SJCRH30 (cell line): ENCODE measurements at regions not wholly inside any gene's neighbourhood (a gene's known extent, or its start where the extent isn't known, plus 50 kb on each side); places are given as distances from the start of the nearest gene placed in this dataset.

ENCODE experiments used
- DNase-seq, 2 experiments: peaks; one replicate each; pipeline ENCODE4 v3.0.0-alpha.2; 2015 to 2020
- H3K27ac ChIP-seq: fragments of 250-450 bp; sonication (Bioruptor Pico); 2 replicates; pipeline ENCODE4 v1.5.1; 2020; ENCODE audit warnings: mild to moderate bottlenecking, moderate library complexity
- H3K27me3 ChIP-seq: fragments of 250-450 bp; sonication (Bioruptor Pico); 2 replicates; pipeline ENCODE4 v1.5.1; 2020; ENCODE audit warnings: mild to moderate bottlenecking, moderate library complexity
- H3K36me3 ChIP-seq: fragments of 250-450 bp; sonication (Bioruptor Pico); 2 replicates; pipeline ENCODE4 v1.5.1; 2020; ENCODE audit warnings: mild to moderate bottlenecking, moderate library complexity
- H3K4me1 ChIP-seq: fragments of 250-450 bp; sonication (Bioruptor Pico); 2 replicates; pipeline ENCODE4 v1.5.1; 2020; ENCODE audit warnings: mild to moderate bottlenecking, moderate library complexity
- H3K4me3 ChIP-seq: fragments of 250-450 bp; sonication (Bioruptor Pico); 2 replicates; pipeline ENCODE4 v1.5.1; 2020; ENCODE audit warnings: mild to moderate bottlenecking, moderate library complexity
- H3K9me3 ChIP-seq: fragments of 250-450 bp; sonication (Bioruptor Pico); replicated peaks from 2 replicates; pipeline ENCODE4 v1.5.1; 2020; ENCODE audit warnings: mild to moderate bottlenecking, moderate library complexity

GRCh38 chr11:70736461-70736860 lies 338.1 kb downstream of the CTTN start:
- H3K4me3 ChIP-seq = no peak overlapping the region
- no peaks in the 10 kb centered on the region for H3K36me3 ChIP-seq
- no peaks in the 10 kb centered on the region for H3K9me3 ChIP-seq
- no peaks in the 10 kb centered on the region for H3K27me3 ChIP-seq
- DNase-seq = no peak
- no peaks in the 10 kb centered on the region for H3K4me1 ChIP-seq
- no peak overlapping the region for H3K27ac ChIP-seq

GRCh38 chr11:70736937-70737640 lies 338.8 kb downstream of the CTTN start:
- H3K9me3 ChIP-seq = no peaks in the 10 kb centered on the region
- no peaks in the 10 kb centered on the region for H3K27me3 ChIP-seq

GRCh38 chr11:70737816-70738630 lies 339.7 kb downstream of the CTTN start:
- Histone ChIP-seq H3K36me3 (no peaks in the 10 kb centered on the region), H3K4me3 (no peak overlapping the region), H3K27me3 (no peaks in the 10 kb centered on the region), H3K9me3 (no peaks in the 10 kb centered on the region), H3K27ac (no peak overlapping the region), H3K4me1 (no peaks in the 10 kb centered on the region)
- DNase-seq = no peak

More at GRCh38 chr11:70736937-70737640, 338.8 kb downstream of the CTTN start:
- Histone ChIP-seq H3K4me3 (no peak overlapping the region), H3K27ac (no peak overlapping the region), H3K4me1 (no peaks in the 10 kb centered on the region), H3K36me3 (no peaks in the 10 kb centered on the region)
- DNase-seq = no peak

GRCh38 chr11:70738661-70739060 lies 340.3 kb downstream of the CTTN start:
- no peaks in the 10 kb centered on the region for H3K9me3 ChIP-seq
- H3K36me3 ChIP-seq = no peaks in the 10 kb centered on the region
- H3K27me3 ChIP-seq = no peaks in the 10 kb centered on the region
- H3K4me1 ChIP-seq = no peaks in the 10 kb centered on the region
- H3K4me3 ChIP-seq = no peak overlapping the region
- no peak overlapping the region for H3K27ac ChIP-seq
- no peak for DNase-seq

GRCh38 chr11:70739091-70739490 lies 340.8 kb downstream of the CTTN start:
- no peaks in the 10 kb centered on the region for H3K9me3 ChIP-seq
- H3K27me3 ChIP-seq = no peaks in the 10 kb centered on the region

GRCh38 chr11:70739811-70740487 lies 341.6 kb downstream of the CTTN start:
- Histone ChIP-seq H3K4me1 (no peaks in the 10 kb centered on the region), H3K27me3 (no peaks in the 10 kb centered on the region), H3K4me3 (no peak overlapping the region), H3K27ac (no peak overlapping the region), H3K36me3 (no peaks in the 10 kb centered on the region), H3K9me3 (no peaks in the 10 kb centered on the region)
- DNase-seq = no peak

More at GRCh38 chr11:70739091-70739490, 340.8 kb downstream of the CTTN start:
- Histone ChIP-seq H3K36me3 (no peaks in the 10 kb centered on the region), H3K4me3 (no peak overlapping the region), H3K27ac (no peak overlapping the region), H3K4me1 (no peaks in the 10 kb centered on the region)
- no peak for DNase-seq

GRCh38 chr11:70740488-70740851 lies 342.1 kb downstream of the CTTN start:
- Histone ChIP-seq H3K27ac (no peak overlapping the region), H3K36me3 (no peaks in the 10 kb centered on the region), H3K4me1 (no peaks in the 10 kb centered on the region), H3K9me3 (no peaks in the 10 kb centered on the region), H3K4me3 (no peak overlapping the region), H3K27me3 (no peaks in the 10 kb centered on the region)
- no peak for DNase-seq

- no peak overlapping the region for H3K4me3 ChIP-seq
- no peak overlapping the region for H3K27ac ChIP-seq
- no peaks in the 10 kb centered on the region for H3K27me3 ChIP-seq
- no peaks in the 10 kb centered on the region for H3K36me3 ChIP-seq
- no peaks in the 10 kb centered on the region for H3K4me1 ChIP-seq
- no peaks in the 10 kb centered on the region for H3K9me3 ChIP-seq
- DNase-seq = no peak
These were observed 342.8 kb downstream of the CTTN start for GRCh38 chr11:70741085-70741484.

GRCh38 chr11:70742553-70743291 lies 344.4 kb downstream of the CTTN start:
- Histone ChIP-seq H3K36me3 (no peaks in the 10 kb centered on the region), H3K27ac (no peak overlapping the region), H3K4me3 (no peak overlapping the region), H3K9me3 (no peaks in the 10 kb centered on the region), H3K27me3 (no peaks in the 10 kb centered on the region), H3K4me1 (no peaks in the 10 kb centered on the region)
- DNase-seq = no peak

GRCh38 chr11:70743329-70743728 lies 345.0 kb downstream of the CTTN start:
- DNase-seq = no peak
- no peaks in the 10 kb centered on the region for H3K27me3 ChIP-seq
- H3K27ac ChIP-seq = no peak overlapping the region
- H3K9me3 ChIP-seq = no peaks in the 10 kb centered on the region
- no peaks in the 10 kb centered on the region for H3K36me3 ChIP-seq
- no peak overlapping the region for H3K4me3 ChIP-seq
- no peaks in the 10 kb centered on the region for H3K4me1 ChIP-seq

GRCh38 chr11:70743941-70744351 lies 345.6 kb downstream of the CTTN start:
- Histone ChIP-seq H3K9me3 (no peaks in the 10 kb centered on the region), H3K4me1 (no peaks in the 10 kb centered on the region), H3K36me3 (no peaks in the 10 kb centered on the region), H3K27ac (no peak overlapping the region), H3K27me3 (no peaks in the 10 kb centered on the region), H3K4me3 (no peak overlapping the region)
- no peak for DNase-seq

GRCh38 chr11:70744396-70745185 lies 346.3 kb downstream of the CTTN start:
- H3K4me1 ChIP-seq = no peaks in the 10 kb centered on the region
- no peaks in the 10 kb centered on the region for H3K36me3 ChIP-seq
- H3K4me3 ChIP-seq = no peak overlapping the region
- H3K9me3 ChIP-seq = no peaks in the 10 kb centered on the region
- no peak overlapping the region for H3K27ac ChIP-seq
- no peaks in the 10 kb centered on the region for H3K27me3 ChIP-seq
- no peak for DNase-seq

GRCh38 chr11:70745451-70745850 lies 347.1 kb downstream of the CTTN start:
- Histone ChIP-seq H3K4me1 (no peaks in the 10 kb centered on the region), H3K27ac (no peak overlapping the region), H3K27me3 (no peaks in the 10 kb centered on the region), H3K36me3 (no peaks in the 10 kb centered on the region), H3K9me3 (no peaks in the 10 kb centered on the region), H3K4me3 (no peak overlapping the region)
- DNase-seq = no peak

GRCh38 chr11:70745941-70746340 lies 347.6 kb downstream of the CTTN start:
- Histone ChIP-seq H3K4me3 (no peak overlapping the region), H3K27ac (no peak overlapping the region), H3K36me3 (no peaks in the 10 kb centered on the region), H3K4me1 (no peaks in the 10 kb centered on the region), H3K9me3 (peaks cover 3% of the 10 kb centered on the region; the same call in 1 of the 2 replicates), H3K27me3 (no peaks in the 10 kb centered on the region)
- DNase-seq = no peak
